Prostate gland (tissue), 2 donors: ENCODE measurements at regions not wholly inside any gene's neighbourhood (a gene's known extent, or its start where the extent isn't known, plus 50 kb on each side); places are given as distances from the start of the nearest gene placed in this dataset.

Experiments used
- POLR2A ChIP-seq: fragments of 450-650 bp; IDR thresholded peaks from one replicate; pipeline ENCODE4 v1.6.1; 2016; ENCODE audit warnings: antibody characterized with exemption, mild to moderate bottlenecking
- POLR2AphosphoS5 ChIP-seq: sonication (generic); formaldehyde crosslinking; IDR thresholded peaks from one replicate; pipeline ENCODE4 v1.6.1; 2017; ENCODE audit warnings: antibody characterized with exemption
- TF ChIP-seq, protein P1 (sequence below), 4 experiments: fragments of 200-600 bp in 2 of 4; fragments of 450-650 bp in 2 of 4; sonication (generic) in 2 of 4; IDR thresholded peaks; 1 replicate in 3 of 4; 2 replicates in 1 of 4; pipeline ENCODE4 v1.5.1; 2016 to 2019; ENCODE audit warnings: antibody characterized with exemption in 4 of 4, mild to moderate bottlenecking in 2 of 4, moderate library complexity in 2 of 4

DNA sequence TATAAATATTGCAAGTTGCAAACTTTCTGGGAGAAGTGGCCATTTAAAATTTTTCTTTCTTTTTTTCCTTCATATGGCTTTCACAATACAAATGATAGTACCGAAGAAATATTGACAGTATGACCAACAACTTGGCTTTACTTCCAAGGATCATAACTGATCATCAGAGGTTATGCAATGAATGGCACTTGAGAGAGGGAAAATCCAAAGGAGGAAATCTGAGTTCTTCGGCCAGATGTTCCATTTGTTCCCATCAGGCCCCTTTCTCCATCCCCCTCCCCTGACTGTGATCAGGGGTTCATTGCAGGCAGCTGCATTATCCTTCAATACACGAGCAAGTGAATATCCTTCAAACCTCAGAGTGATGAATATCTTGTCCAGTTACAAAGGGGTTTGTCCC is 130.0 kb upstream of the UST start:
- TF ChIP-seq, protein P1, sequence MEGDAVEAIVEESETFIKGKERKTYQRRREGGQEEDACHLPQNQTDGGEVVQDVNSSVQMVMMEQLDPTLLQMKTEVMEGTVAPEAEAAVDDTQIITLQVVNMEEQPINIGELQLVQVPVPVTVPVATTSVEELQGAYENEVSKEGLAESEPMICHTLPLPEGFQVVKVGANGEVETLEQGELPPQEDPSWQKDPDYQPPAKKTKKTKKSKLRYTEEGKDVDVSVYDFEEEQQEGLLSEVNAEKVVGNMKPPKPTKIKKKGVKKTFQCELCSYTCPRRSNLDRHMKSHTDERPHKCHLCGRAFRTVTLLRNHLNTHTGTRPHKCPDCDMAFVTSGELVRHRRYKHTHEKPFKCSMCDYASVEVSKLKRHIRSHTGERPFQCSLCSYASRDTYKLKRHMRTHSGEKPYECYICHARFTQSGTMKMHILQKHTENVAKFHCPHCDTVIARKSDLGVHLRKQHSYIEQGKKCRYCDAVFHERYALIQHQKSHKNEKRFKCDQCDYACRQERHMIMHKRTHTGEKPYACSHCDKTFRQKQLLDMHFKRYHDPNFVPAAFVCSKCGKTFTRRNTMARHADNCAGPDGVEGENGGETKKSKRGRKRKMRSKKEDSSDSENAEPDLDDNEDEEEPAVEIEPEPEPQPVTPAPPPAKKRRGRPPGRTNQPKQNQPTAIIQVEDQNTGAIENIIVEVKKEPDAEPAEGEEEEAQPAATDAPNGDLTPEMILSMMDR (IDR thresholded peaks at IDR 0.05): no peak
- TF ChIP-seq POLR2AphosphoS5: no peak
- no peak for TF ChIP-seq POLR2A
